ENCODE measurements at regions not wholly inside any gene's neighbourhood (a gene's known extent, or its start where the extent isn't known, plus 50 kb on each side); places are given as distances from the start of the nearest gene placed in this dataset.

DNA sequence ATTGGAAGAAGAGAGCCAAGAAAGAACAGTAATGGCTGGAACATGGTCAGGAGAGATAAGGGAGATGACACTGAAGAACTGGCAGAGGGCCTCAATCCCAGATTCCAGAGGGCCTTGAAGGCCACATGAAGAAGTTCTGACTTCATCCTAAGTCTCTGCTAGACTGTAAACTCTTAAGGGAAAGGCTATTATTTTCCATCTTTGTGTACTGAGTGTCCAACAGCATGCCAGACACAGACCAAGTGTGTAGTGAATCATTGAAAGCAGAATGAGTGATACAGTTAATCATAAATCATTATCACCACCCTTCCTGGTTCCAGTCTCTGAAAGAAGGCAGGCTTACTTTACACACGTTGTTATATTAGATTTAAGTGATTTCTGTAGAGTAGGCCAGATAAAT lies 185.3 kb upstream of the C11orf87 start (continued):
- TF ChIP-seq, protein P1, sequence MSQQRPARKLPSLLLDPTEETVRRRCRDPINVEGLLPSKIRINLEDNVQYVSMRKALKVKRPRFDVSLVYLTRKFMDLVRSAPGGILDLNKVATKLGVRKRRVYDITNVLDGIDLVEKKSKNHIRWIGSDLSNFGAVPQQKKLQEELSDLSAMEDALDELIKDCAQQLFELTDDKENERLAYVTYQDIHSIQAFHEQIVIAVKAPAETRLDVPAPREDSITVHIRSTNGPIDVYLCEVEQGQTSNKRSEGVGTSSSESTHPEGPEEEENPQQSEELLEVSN (IDR thresholded peaks at IDR 0.05; ENCODE audit: borderline replicate concordance in 1 of 2, extremely low read depth in 1 of 2, insufficient read depth in 1 of 2, insufficient read length in 1 of 2, low read depth in 1 of 2, low read length in 1 of 2, poor library complexity in 1 of 2, severe bottlenecking in 1 of 2) = no peak
- TF ChIP-seq, protein P2, sequence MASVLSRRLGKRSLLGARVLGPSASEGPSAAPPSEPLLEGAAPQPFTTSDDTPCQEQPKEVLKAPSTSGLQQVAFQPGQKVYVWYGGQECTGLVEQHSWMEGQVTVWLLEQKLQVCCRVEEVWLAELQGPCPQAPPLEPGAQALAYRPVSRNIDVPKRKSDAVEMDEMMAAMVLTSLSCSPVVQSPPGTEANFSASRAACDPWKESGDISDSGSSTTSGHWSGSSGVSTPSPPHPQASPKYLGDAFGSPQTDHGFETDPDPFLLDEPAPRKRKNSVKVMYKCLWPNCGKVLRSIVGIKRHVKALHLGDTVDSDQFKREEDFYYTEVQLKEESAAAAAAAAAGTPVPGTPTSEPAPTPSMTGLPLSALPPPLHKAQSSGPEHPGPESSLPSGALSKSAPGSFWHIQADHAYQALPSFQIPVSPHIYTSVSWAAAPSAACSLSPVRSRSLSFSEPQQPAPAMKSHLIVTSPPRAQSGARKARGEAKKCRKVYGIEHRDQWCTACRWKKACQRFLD (CRISPR knock-in tag; IDR thresholded peaks at IDR 0.05) = no peak
- TF ChIP-seq ADNP (tag; IDR thresholded peaks at IDR 0.05) (no peak), CEBPZ (IDR thresholded peaks at IDR 0.05; ENCODE audit: borderline replicate concordance, low read depth, low read length) (no peak)

DNA sequence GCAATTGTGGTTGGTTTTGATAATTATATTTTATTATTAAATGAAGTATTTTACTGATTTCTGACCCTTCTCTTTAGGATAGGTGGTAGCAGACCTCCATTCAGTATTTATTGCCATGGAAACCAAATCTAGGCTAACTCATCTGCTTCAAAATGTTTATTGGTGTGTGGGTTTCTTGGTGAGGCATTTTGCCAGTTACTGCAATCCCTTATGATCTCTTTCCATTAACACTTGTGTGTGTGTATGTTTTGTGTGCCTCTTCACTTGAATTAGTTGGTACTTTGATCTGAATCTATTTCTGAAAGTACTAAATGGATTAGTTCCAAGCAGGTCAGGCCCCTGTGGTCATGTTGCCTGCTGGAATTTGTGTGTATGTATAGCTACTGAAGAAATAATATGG lies 184.4 kb upstream of the C11orf87 start:
- H3K36me3 ChIP-seq (ENCODE audit: control insufficient read depth, insufficient read depth, low read length) = no peaks in the 10 kb centered on the region
- no peak overlapping the region for H3K27ac ChIP-seq (ENCODE audit: extremely low read depth, low read depth, low read length)
- ChIA-PET POLR2A (no interaction called here), CTCF (ENCODE audit: low intra/inter-chr PET ratio) (no interaction called here)
- no peaks in the 10 kb centered on the region; the same call in 1 of the 2 replicates for H3K9me3 ChIP-seq (replicated peaks; ENCODE audit: control insufficient read depth, insufficient read depth, low read depth, low read length)
- no peaks in the 10 kb centered on the region for H3K4me1 ChIP-seq (replicated peaks in 1 of 2; ENCODE audit: control insufficient read depth in 2 of 2, insufficient read depth in 2 of 2, low read length in 2 of 2)
- no peak overlapping the region for H3K9ac ChIP-seq (ENCODE audit: insufficient read depth in 1 of 2, low read depth in 2 of 2, low read length in 2 of 2)
- H3K27me3 ChIP-seq (ENCODE audit: control insufficient read depth in 2 of 2, insufficient read depth in 2 of 2, low read length in 2 of 2) = no peaks in the 10 kb centered on the region
- FAIRE-seq (no peak), DNase-seq (ENCODE audit: extremely low read depth in 1 of 4, low spot score in 3 of 4) (no peak), ATAC-seq (no peak)
- H3K79me2 ChIP-seq (ENCODE audit: control insufficient read depth, insufficient read depth, low read length) = no peaks in the 10 kb centered on the region
- no peaks in the 10 kb centered on the region for H3K9me1 ChIP-seq (ENCODE audit: control insufficient read depth, insufficient read depth, low read length)
- no TSS peak for BruUV-seq (replicated peaks)
- in situ Hi-C loops (cut with MboI) = no loop called here
- H2AFZ ChIP-seq (ENCODE audit: low read depth, low read length) = no peak overlapping the region
- no peak overlapping the region for H3K4me2 ChIP-seq (ENCODE audit: insufficient read depth, low read length)
- H3K4me3 ChIP-seq = no peak overlapping the region
- no peak for TF ChIP-seq ZNF561 (CRISPR knock-in tag; conservative IDR thresholded peaks at IDR 0.05)
- no peak for TF ChIP-seq SNAPC5 (CRISPR knock-in tag; IDR thresholded peaks at IDR 0.05)
- TF ChIP-seq SOX6 (IDR thresholded peaks at IDR 0.05) = no peak
- no peak for TF ChIP-seq EZH2 (IDR thresholded peaks at IDR 0.05; ENCODE audit: borderline replicate concordance, low read depth, low read length)
- TF ChIP-seq ZNF280A (IDR thresholded peaks at IDR 0.05; ENCODE audit: low read depth, partially characterized antibody) = no peak
- TF ChIP-seq ATF7 (IDR thresholded peaks at IDR 0.05) = no peak
- no peak for TF ChIP-seq NCOR1 (IDR thresholded peaks at IDR 0.05)
- no peaks in the 10 kb centered on the region for H4K20me1 ChIP-seq (replicated peaks; ENCODE audit: control insufficient read depth, insufficient read depth, low read length)
- intact Hi-C loops (cut with micrococcal nuclease) = no loop called here
